GM19438 (cell line): ENCODE measurements at regions not wholly inside any gene's neighbourhood (a gene's known extent, or its start where the extent isn't known, plus 50 kb on each side); places are given as distances from the start of the nearest gene placed in this dataset.
"Not testable (repeated sequence)": the region's sequence is repeated elsewhere in the genome, so short reads cannot be mapped to it uniquely, and the experiment has no call there.

Experiments
- ATAC-seq: cut with Tn5 transposase; IDR thresholded peaks from one replicate; pipeline ENCODE4 v1.9.1; 2021; ENCODE audit warnings: low read depth; ENCODE audit not compliant: unreplicated experiment

- no peak for ATAC-seq
These were observed 194.0 kb upstream of the TTC29 start for GRCh38 chr4:147139455-147140198.

DNA sequence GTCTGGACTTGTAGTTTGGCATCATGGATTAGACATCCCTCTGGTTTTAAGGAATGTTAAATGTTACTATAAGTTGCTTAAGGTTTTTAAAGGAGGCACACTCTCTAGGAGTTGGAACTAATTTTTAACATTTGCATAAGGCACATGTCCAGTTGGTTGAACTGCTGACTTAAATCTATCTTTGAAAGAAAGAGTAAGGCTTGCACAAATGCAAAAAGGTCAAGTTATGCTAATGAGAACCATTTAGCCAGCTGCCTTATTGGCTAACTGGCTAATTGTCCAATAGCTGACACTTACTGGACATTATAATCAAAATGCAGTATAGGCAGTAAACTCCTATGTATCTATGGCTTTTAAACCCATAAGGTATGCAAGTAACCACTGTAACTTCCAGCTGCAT, 206.1 kb upstream of the TTC29 start:
- no peak for ATAC-seq

DNA sequence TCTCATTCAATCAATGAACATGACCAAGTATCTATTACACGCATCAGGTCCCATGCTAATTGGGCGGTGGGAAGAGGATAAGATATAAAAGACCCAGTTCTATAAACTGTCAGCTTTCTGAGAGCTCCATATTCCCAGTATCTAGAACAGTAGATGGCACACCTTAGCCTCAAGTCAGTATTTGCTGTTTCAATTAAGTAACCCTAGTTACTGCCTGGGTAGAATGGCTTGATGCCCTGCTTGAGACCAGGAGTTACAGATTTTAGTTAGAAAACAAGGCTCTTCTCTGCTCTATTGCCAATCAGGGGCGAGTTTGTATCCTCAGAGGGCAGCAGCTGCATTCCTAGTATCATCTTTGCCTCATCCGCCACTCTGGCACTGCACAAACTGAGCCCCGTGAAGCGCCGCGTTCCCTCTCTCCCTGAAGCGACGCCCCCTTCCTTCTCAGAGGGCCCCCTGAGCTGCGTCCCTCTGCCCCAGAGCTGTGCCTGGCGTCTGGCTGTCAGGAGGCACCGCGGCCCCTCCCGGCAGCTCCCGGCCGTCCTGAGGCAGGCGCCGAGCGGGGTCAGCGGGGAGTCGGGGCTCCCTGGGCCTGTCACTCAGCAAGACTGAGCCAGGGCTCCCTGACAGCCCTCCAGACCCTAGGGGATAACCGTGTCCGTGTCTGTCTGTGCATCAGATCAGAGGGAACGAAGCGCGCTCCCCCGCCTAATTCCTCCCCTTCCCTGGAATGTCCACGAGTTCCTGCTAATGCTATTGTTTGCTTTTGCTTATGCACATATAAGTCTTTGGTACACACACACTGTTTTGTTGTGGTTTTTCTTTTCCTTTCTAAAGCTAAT, 212.4 kb upstream of the TTC29 start:
- no peak for ATAC-seq

DNA sequence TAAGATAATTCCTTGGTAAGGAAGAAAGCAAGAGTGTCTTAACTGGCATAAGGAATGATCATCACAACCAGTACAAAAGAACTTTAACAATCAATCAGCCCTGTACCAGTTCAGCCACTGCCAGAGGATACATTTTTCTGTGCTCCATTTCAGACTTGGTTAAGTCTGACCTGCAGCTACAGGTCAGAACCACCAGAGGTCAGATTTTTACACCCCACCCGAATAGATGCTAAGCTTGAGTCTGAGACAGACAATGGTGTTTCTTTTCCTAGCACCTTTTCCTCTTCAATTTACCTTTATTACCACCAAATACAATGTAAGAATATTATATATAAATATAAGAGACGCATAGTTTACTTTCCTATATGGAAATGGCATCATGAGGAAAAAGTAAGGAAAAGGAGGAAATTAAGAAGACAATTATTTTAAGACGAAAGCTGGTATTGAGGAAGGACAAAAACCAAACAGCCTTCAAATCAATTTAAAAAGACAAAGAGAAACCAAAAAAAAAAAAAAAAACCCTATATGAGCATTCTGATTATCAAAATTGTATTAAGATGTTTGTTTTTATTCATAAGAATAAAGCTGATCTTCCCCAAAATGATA, 215.3 kb upstream of the TTC29 start:
- ATAC-seq, result peak; percentile 82

DNA sequence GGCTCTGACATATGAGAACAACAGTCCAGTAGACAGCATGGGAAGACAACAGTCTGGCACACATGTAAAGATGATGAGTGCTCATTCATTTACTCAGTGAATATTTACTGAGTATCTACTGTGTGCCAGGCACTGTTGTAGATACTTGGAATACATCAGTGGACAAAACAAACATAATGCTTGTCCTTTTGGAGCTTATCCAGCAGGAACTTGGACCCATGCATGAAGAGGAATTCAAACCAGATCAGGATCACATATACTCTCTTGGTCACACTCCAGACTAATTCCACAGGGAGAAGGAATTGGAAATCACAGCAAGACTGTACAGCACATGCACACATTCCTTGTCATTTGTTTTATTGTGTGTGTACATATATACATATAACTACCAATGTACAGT, 217.6 kb upstream of the TTC29 start:
- no peak for ATAC-seq

GRCh38 chr4:147168200-147168599, 222.5 kb upstream of the TTC29 start:
- not testable (repeated sequence) for ATAC-seq

- no peak for ATAC-seq
These were observed 227.7 kb upstream of the TTC29 start for GRCh38 chr4:147173322-147173721.

DNA sequence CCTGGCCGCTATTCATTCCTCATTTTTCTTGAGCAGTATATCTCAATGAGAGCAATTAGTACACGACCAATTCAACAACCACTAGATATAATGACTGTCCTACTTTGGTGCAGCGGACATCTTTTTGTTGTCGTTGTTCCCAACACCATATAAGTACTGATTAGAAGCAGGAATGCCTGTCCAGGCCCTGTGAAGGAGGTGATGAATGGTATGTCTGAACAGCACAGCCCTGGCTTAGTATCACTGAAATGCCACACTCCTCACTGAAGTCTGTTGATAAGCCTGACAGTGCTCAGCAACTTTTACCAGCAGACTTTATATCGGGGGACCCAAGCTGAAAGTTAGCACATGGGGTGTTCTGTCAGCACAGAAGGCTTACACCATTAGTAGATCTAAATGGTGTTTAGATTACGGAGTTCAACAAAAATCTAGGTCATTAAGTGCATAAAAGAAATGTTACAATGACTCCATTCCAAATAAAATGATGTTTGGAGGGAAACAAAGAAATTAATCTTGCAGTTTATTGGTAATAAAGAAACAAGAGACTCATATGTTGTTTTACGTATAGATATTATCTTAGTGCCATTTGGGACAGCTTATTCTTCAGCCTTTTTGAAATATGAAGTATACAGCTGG, 228.3 kb upstream of the TTC29 start:
- no peak for ATAC-seq

DNA sequence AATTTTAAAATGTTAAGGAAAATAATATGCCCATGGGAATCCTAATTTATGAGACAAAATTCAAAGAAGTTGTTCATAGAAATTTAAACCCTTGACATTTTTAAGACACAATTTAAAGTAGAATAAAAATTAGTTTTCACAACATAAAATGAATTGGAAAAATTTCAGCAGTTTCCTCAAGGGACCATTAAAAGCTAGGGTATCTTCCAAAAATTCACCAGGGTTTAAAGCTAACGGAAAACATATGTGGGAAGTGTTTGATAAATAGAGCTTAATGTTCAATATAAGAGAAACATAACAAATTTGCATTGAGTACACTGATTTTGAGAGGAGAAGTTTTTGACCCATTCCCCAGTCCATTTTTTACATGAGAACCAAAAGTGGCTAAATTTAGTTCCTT, 228.9 kb upstream of the TTC29 start:
- ATAC-seq, result no peak

GRCh38 chr4:147175460-147176025, 229.9 kb upstream of the TTC29 start:
- ATAC-seq, result no peak

DNA sequence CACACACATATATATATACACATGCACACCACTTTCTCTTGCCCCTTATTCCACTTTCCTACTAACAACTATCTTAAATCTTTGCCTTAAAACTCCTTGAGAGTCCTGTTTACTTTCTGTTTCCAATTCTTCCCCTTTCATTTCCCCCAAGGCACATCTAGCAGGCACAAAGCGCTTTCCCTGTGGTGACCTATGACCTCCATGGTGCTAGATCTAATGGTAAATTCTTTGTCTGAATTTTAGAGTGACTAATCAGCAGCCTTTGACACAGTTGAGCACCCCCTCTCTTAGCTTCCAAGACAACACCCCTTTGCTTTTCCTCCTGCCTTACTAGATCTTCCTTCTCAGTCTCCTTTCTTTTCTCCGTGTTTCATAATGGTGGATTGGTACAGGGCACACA, 236.4 kb upstream of the TTC29 start:
- ATAC-seq, result no peak

GRCh38 chr4:147192679-147193078, 247.0 kb upstream of the TTC29 start:
- ATAC-seq, result no peak

DNA sequence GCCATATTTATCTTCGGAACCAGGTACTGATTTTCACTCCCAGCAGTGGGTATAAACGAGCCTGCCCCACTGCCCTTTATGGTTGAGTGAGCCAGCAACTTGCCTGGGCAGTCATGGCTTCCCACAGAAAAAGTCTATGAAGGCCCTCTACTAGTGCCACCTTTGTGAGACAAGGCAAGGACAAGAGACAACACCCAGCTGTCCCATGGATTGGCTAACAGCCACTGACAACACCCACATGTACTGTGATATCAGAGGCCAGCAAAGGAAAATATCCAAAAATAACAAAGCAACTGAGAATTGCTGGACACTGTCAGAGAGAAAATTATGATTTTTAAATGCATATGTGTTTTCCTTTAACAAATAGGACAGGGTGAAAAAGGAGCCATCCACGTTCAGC, 248.4 kb upstream of the TTC29 start:
- no peak for ATAC-seq

GRCh38 chr4:147194604-147195003, 248.9 kb upstream of the TTC29 start:
- no peak for ATAC-seq

DNA sequence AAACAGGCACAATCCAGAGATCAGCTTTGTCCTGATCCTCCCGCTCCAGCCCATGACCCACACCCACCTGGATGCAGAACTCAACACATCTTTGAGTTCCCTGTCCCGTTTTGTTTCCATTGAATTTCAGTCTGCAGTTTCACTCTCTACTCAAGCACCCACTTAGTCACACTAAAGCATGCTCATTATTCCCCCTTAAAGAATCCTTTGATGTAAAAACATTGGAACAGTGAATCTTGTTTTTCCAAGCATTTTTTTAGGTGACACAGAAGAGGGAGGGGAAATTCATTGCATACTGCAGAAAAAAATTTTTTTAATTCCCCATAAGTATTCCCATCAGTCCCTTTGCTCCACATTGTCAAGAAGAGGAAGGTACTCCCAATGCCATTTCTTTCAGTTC, 249.7 kb upstream of the TTC29 start:
- no peak for ATAC-seq

GRCh38 chr4:147198411-147199051, 252.9 kb upstream of the TTC29 start:
- ATAC-seq, result no peak

GRCh38 chr4:147201016-147201415, 255.4 kb upstream of the TTC29 start:
- ATAC-seq, result no peak

DNA sequence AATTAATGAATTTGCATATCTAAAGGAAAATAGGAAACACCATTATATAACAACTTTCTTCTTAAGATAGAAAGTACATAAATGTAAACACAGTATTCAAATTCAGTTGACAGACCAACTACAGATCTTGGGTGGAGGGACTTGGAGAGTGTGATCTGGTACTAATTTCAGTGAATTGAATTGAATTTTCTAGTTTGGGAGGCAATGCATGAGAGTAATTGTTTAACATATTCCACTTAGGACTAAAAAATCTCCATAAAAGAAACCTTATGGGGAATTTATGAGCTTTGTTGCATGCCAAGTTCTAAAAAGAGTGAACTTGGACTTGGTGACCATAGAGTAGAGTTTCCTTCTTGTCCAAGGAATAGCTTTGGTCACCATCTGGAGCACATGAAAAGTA, 261.1 kb upstream of the TTC29 start:
- ATAC-seq, result no peak

GRCh38 chr4:147207911-147208310, 262.2 kb upstream of the TTC29 start:
- ATAC-seq, result no peak

DNA sequence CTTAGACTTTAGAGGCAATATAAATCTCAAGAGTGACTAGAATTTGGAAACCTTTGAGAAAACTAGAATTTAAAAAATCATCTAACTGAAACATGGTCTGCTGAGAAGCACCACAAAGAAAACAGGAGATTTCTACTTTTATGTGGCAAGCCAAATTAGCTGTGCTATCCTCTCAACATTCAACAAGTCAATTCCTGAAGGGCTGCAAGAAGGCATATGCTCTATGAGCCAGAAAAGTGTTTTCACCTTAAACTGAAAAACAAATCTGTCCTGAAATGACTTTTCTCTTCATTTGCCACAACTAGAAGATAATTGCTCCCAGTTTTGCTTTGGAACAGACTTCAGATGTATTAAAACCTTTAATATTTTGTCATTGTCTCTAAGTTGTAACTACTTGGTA, 263.2 kb upstream of the EDNRA start:
- ATAC-seq, result no peak
